NT2/D1 (cell line): ENCODE measurements at regions not wholly inside any gene's neighbourhood (a gene's known extent, or its start where the extent isn't known, plus 50 kb on each side); places are given as distances from the start of the nearest gene placed in this dataset.

ENCODE experiments used
- SUZ12 ChIP-seq: IDR thresholded peaks from 2 replicates; pipeline ENCODE4 v1.6.1; 2011; ENCODE audit not compliant: insufficient read length, insufficient read depth; ENCODE audit errors: extremely low read depth
- YY1 ChIP-seq: IDR thresholded peaks from 2 replicates; pipeline ENCODE4 v1.6.1; 2011; ENCODE audit not compliant: insufficient read length, insufficient read depth
- ZNF274 ChIP-seq: IDR thresholded peaks from 2 replicates; pipeline ENCODE4 v1.6.1; 2011; ENCODE audit warnings: mild to moderate bottlenecking, low read depth, low read length

DNA sequence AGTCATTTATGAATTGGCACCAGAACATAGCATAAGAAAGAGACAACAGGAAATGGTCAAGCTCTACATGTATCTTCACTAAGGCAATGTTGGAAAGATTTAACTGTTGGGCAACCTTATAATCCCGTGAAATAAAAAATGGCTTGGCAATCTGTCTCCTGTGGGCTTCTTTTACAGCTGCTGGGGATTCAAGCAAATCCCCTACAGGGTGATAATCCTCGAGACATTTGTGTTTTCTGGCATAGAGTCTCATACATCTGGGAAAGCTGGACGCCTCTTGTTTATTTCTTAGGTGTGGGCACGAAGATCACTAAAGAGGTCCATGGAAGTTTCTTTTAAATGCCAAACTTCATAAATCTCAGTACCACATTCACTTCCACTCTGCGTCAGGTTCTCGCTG, 82.2 kb upstream of the GPR141 start:
- TF ChIP-seq ZNF274: no peak
- TF ChIP-seq YY1: no peak
- TF ChIP-seq SUZ12: no peak
